ENCODE measurements at regions not wholly inside any gene's neighbourhood (a gene's known extent, or its start where the extent isn't known, plus 50 kb on each side); places are given as distances from the start of the nearest gene placed in this dataset.

- no peaks in the 10 kb centered on the region for H3K9me3 ChIP-seq (replicated peaks; ENCODE audit: control insufficient read depth, insufficient read depth, low read length)
- no peak overlapping the region for H2AFZ ChIP-seq (ENCODE audit: low read depth, low read length)
- intact Hi-C loops (cut with micrococcal nuclease), result no loop called here
- no peak overlapping the region for H3K4me2 ChIP-seq (ENCODE audit: insufficient read depth, low read length)
- dilution Hi-C loops (cut with MboI; ENCODE audit: extremely low pct_ligation_motif_present, low sequenced_read_pairs), result no loop called here
- H4K20me1 ChIP-seq (replicated peaks; ENCODE audit: control insufficient read depth, extremely low read depth, insufficient read depth, low read length), result no peaks in the 10 kb centered on the region
- ChIA-PET POLR2A (no interaction called here), CTCF (interaction anchor here (2.0 kb wide), 1 partner anchor 168 kb away, joined by 4 read pairs; no protein-coding TSS in a partner anchor)
- no peaks in the 10 kb centered on the region for H3K9me1 ChIP-seq (replicated peaks; ENCODE audit: control insufficient read depth, extremely low read depth, insufficient read depth, low read length)
- TF ChIP-seq POLR2A (IDR thresholded peaks at IDR 0.05; ENCODE audit: low read depth, low read length) (no peak), POLR2AphosphoS5 (IDR thresholded peaks at IDR 0.05; ENCODE audit: insufficient read depth, low read depth, low read length) (no peak), MAX (IDR thresholded peaks at IDR 0.05; ENCODE audit: insufficient read depth, insufficient read length) (no peak), MYC (IDR thresholded peaks at IDR 0.05; ENCODE audit: low read depth, low read length) (no peak), FOS (IDR thresholded peaks at IDR 0.05; ENCODE audit: borderline replicate concordance, insufficient read depth, low read length) (no peak), EZH2 (IDR thresholded peaks at IDR 0.05; ENCODE audit: borderline replicate concordance, low read depth, low read length, severe bottlenecking) (no peak), CTCF (IDR thresholded peaks at IDR 0.05; ENCODE audit: extremely low read depth in 1 of 2, insufficient read depth in 1 of 2, low read depth in 1 of 2, low read length in 2 of 2) (no peak), JUN (IDR thresholded peaks at IDR 0.05; ENCODE audit: borderline replicate concordance, insufficient read depth, insufficient read length, low read depth) (no peak), GATA2 (IDR thresholded peaks at IDR 0.05; ENCODE audit: insufficient read depth, insufficient read length, low read depth, low read length) (no peak)
- H3K4me1 ChIP-seq (ENCODE audit: control insufficient read depth, extremely low read depth, insufficient read depth, low read length), result no peaks in the 10 kb centered on the region
- no peaks in the 10 kb centered on the region for H3K79me2 ChIP-seq (ENCODE audit: control insufficient read depth, insufficient read depth, low read length)
- no peak overlapping the region for H3K9ac ChIP-seq (replicated peaks; ENCODE audit: extremely low read depth, insufficient read depth, low read length)
- no peaks in the 10 kb centered on the region for H3K36me3 ChIP-seq (ENCODE audit: control insufficient read depth in 2 of 2, extremely low read depth in 1 of 2, insufficient read depth in 2 of 2, low read length in 2 of 2)
- peaks cover 2 to 3% of the 10 kb centered on the region in 2 experiments for H3K27me3 ChIP-seq (ENCODE audit: control insufficient read depth in 2 of 2, insufficient read depth in 2 of 2, low read length in 2 of 2)
- FAIRE-seq (no peak), DNase-seq (ENCODE audit: low read depth, low spot score) (no peak)
- H3K27ac ChIP-seq (ENCODE audit: insufficient read depth, low read depth, low read length), result no peak overlapping the region
- H3K4me3 ChIP-seq (replicated peaks in 1 of 3; ENCODE audit: insufficient read depth in 1 of 3, low read depth in 1 of 3, low read length in 3 of 3), result no peak overlapping the region
- no TSS peak for BruUV-seq (replicated peaks)
These were observed 81.0 kb upstream of the SLC7A1 start for GRCh38 chr13:29676535-29676934.
